ENCODE measurements at regions not wholly inside any gene's neighbourhood (a gene's known extent, or its start where the extent isn't known, plus 50 kb on each side); places are given as distances from the start of the nearest gene placed in this dataset.

GRCh38 chr3:22450786-22451400 lies 699.9 kb upstream of the ZNF385D start (continued):
- TF ChIP-seq CTCF (IDR thresholded peaks at IDR 0.05) (no peak), NRF1 (IDR thresholded peaks at IDR 0.05; ENCODE audit: low read depth, low read length) (no peak), MXI1 (IDR thresholded peaks at IDR 0.05; ENCODE audit: low read depth, low read length) (no peak), NFIC (IDR thresholded peaks at IDR 0.05; ENCODE audit: borderline replicate concordance) (peak; percentile 71), SIN3A (IDR thresholded peaks at IDR 0.05; ENCODE audit: borderline replicate concordance, low read depth, low read length) (no peak), ELF1 (IDR thresholded peaks at IDR 0.05) (no peak), EZH2phosphoT487 (IDR thresholded peaks at IDR 0.05; ENCODE audit: borderline replicate concordance, low read depth) (no peak), RFX5 (IDR thresholded peaks at IDR 0.05; ENCODE audit: low read length) (no peak)
- TF ChIP-seq, protein P1, sequence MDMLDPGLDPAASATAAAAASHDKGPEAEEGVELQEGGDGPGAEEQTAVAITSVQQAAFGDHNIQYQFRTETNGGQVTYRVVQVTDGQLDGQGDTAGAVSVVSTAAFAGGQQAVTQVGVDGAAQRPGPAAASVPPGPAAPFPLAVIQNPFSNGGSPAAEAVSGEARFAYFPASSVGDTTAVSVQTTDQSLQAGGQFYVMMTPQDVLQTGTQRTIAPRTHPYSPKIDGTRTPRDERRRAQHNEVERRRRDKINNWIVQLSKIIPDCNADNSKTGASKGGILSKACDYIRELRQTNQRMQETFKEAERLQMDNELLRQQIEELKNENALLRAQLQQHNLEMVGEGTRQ (IDR thresholded peaks at IDR 0.05; ENCODE audit: borderline replicate concordance, low read depth, low read length): no peak

DNA sequence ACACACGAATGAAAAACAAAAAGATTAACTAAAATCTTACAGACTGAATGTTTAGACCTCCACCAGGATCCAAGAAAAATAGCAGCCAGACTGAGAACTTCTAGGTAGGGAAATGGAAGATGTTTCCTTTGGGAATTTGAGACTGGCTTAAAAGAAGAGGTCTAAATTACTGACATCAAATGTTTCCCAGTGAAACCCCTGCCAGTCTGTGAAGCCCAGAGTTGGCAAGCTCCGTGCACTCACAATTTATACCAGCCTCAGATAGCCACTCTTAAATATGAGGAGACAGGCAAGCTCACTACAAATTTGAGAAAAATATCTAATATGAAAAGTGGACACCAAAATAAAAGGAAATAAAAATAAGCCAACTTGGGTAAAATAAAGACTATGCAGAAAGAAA lies 700.5 kb upstream of the ZNF385D start:
- no peak overlapping the region for H3K4me3 ChIP-seq (ENCODE audit: low read depth in 2 of 2, low read length in 1 of 2)
- H3K4me2 ChIP-seq: no peak overlapping the region
- H3K9ac ChIP-seq: no peak overlapping the region
- H3F3A ChIP-seq (replicated peaks; ENCODE audit: insufficient read depth): no peaks in the 10 kb centered on the region
- no peak overlapping the region for H2AFZ ChIP-seq (ENCODE audit: low read depth)
- 21% methylated on average over 2 of the region's 2 CpGs for WGBS (ENCODE audit: low lambda C conversion rate)
- no peaks in the 10 kb centered on the region for H4K20me1 ChIP-seq (ENCODE audit: insufficient read depth)
- H3K27me3 ChIP-seq (ENCODE audit: insufficient read depth): no peaks in the 10 kb centered on the region
- ChIA-PET POLR2A (interaction anchor here (0.6 kb wide), 1 partner anchor 489 kb away, joined by 3 read pairs; no protein-coding TSS in a partner anchor), CTCF (interaction anchor here (0.7 kb wide), 1 partner anchor 546 kb away, joined by 3 read pairs; no protein-coding TSS in a partner anchor)
- DNase-seq: peak; percentile 15
- H3K36me3 ChIP-seq (replicated peaks in 1 of 2; ENCODE audit: control insufficient read depth in 1 of 2, insufficient read depth in 2 of 2, low read length in 1 of 2): no peaks in the 10 kb centered on the region
- no peaks in the 10 kb centered on the region for H3K79me2 ChIP-seq (ENCODE audit: insufficient read depth)
- peaks cover 0 to 11% of the 10 kb centered on the region in 2 experiments; a peak in 2 of 4 replicates for H3K4me1 ChIP-seq (ENCODE audit: control insufficient read depth in 1 of 2, insufficient read depth in 2 of 2, low read depth in 1 of 2, low read length in 1 of 2)
- no peaks in the 10 kb centered on the region for H3K9me2 ChIP-seq
- peak overlapping the region in 1 of 2 experiments; percentile 95; a peak in 2 of 4 replicates for H3K27ac ChIP-seq (ENCODE audit: low read depth in 2 of 2, low read length in 1 of 2)
- TF ChIP-seq TCF12 (IDR thresholded peaks at IDR 0.05) (no peak), RXRA (IDR thresholded peaks at IDR 0.05; ENCODE audit: borderline replicate concordance, low read depth) (no peak)
- no peaks in the 10 kb centered on the region for H3K9me3 ChIP-seq

DNA sequence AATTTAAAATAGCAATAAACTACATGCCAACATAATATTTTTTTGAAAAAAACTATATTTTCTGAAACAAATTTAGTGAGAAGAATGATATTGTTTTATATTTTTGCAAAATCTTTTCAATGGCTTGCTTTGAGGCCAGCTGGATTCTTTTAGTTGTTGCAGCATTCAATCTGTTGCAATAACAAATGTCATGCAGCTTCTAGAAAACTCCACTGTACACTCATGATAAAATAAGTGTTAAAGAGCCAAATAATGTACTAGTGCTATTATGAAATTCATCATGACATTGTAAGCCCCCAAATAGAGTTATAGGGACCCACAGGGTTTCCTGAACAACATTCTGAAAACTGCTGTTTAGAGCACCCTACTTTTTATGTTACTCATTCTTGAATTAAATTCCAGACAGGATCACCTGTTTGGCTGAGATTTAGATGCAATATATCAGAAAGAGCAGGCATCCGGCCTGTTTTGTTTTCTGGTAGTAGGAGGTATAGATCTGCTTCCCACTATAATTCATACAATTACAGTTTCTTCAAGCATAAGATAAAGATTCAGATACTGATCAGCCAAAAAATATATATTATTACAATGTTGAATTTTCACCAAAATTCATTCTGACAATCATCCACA lies 703.0 kb upstream of the ZNF385D start:
- no peak overlapping the region for H3K4me2 ChIP-seq
- no peak overlapping the region for H2AFZ ChIP-seq (ENCODE audit: low read depth)
- no peaks in the 10 kb centered on the region for H3K36me3 ChIP-seq (replicated peaks in 1 of 2; ENCODE audit: control insufficient read depth in 1 of 2, insufficient read depth in 2 of 2, low read length in 1 of 2)
- H3K4me3 ChIP-seq (ENCODE audit: low read depth in 2 of 2, low read length in 1 of 2): no peak overlapping the region
- H3K4me1 ChIP-seq (ENCODE audit: control insufficient read depth in 1 of 2, insufficient read depth in 2 of 2, low read depth in 1 of 2, low read length in 1 of 2): peaks cover 0 to 14% of the 10 kb centered on the region in 2 experiments; a peak in 2 of 4 replicates
- POLR2A ChIA-PET: no interaction called here
- no peaks in the 10 kb centered on the region for H4K20me1 ChIP-seq (ENCODE audit: insufficient read depth)
- WGBS (ENCODE audit: low lambda C conversion rate): 71% methylated on average over 1 of the region's 1 CpG
- CTCF ChIA-PET: interaction anchor here (1.0 kb wide), 1 partner anchor 11 kb away, joined by 3 read pairs; no protein-coding TSS in a partner anchor
- no peaks in the 10 kb centered on the region for H3F3A ChIP-seq (replicated peaks; ENCODE audit: insufficient read depth)
- no peaks in the 10 kb centered on the region for H3K9me3 ChIP-seq
- no peaks in the 10 kb centered on the region for H3K9me2 ChIP-seq
- no peak overlapping the region for H3K27ac ChIP-seq (ENCODE audit: low read depth in 2 of 2, low read length in 1 of 2)
- no peaks in the 10 kb centered on the region for H3K79me2 ChIP-seq (ENCODE audit: insufficient read depth)
- DNase-seq: no peak
- H3K27me3 ChIP-seq (ENCODE audit: insufficient read depth): no peaks in the 10 kb centered on the region
- no peak overlapping the region for H3K9ac ChIP-seq
- TF ChIP-seq CHD2 (IDR thresholded peaks at IDR 0.05; ENCODE audit: low read length, partially characterized antibody): no peak
- TF ChIP-seq CTCF (IDR thresholded peaks at IDR 0.05): no peak
- TF ChIP-seq FOSL2 (IDR thresholded peaks at IDR 0.05; ENCODE audit: borderline replicate concordance, low read depth): no peak
- no peak for TF ChIP-seq RFX5 (IDR thresholded peaks at IDR 0.05; ENCODE audit: low read length)
- TF ChIP-seq, protein P2, sequence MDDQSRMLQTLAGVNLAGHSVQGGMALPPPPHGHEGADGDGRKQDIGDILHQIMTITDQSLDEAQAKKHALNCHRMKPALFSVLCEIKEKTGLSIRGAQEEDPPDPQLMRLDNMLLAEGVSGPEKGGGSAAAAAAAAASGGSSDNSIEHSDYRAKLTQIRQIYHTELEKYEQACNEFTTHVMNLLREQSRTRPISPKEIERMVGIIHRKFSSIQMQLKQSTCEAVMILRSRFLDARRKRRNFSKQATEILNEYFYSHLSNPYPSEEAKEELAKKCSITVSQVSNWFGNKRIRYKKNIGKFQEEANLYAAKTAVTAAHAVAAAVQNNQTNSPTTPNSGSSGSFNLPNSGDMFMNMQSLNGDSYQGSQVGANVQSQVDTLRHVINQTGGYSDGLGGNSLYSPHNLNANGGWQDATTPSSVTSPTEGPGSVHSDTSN (IDR thresholded peaks at IDR 0.05): no peak
- TF ChIP-seq POLR2AphosphoS5 (IDR thresholded peaks at IDR 0.05; ENCODE audit: low read depth, low read length): no peak
- no peak for TF ChIP-seq ELF1 (IDR thresholded peaks at IDR 0.05)
- TF ChIP-seq, protein P3, sequence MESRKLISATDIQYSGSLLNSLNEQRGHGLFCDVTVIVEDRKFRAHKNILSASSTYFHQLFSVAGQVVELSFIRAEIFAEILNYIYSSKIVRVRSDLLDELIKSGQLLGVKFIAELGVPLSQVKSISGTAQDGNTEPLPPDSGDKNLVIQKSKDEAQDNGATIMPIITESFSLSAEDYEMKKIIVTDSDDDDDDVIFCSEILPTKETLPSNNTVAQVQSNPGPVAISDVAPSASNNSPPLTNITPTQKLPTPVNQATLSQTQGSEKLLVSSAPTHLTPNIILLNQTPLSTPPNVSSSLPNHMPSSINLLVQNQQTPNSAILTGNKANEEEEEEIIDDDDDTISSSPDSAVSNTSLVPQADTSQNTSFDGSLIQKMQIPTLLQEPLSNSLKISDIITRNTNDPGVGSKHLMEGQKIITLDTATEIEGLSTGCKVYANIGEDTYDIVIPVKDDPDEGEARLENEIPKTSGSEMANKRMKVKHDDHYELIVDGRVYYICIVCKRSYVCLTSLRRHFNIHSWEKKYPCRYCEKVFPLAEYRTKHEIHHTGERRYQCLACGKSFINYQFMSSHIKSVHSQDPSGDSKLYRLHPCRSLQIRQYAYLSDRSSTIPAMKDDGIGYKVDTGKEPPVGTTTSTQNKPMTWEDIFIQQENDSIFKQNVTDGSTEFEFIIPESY (IDR thresholded peaks at IDR 0.05; ENCODE audit: borderline replicate concordance, low read depth): no peak

All from SK-N-SH (cell line).